ENCODE measurements at regions not wholly inside any gene's neighbourhood (a gene's known extent, or its start where the extent isn't known, plus 50 kb on each side); places are given as distances from the start of the nearest gene placed in this dataset.
"Not testable (repeated sequence)": the region's sequence is repeated elsewhere in the genome, so short reads cannot be mapped to it uniquely, and the experiment has no call there.

DNA sequence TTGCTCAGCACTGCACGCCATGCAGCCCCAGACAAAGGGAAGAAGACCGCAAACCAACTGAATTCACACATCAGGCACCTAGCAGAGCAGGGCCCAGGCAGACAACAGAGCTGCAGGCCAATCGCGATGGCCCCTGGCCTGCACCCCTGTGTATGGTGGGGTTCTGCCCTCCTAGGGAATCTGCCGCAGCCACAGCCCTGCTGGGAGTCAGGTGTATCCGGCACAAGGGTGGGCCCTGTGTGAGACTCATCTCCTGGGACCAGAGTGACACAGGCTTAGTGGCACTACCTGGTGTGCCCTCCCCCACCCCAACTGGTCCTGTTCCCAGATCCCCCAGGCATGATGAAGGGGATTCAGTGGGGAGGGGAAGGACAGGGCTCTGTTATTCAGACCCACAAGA lies 122.8 kb downstream of the ATPSCKMT start:
- no peak for DNase-seq

- no peak for DNase-seq
These were observed 124.6 kb downstream of the ATPSCKMT start for GRCh38 chr5:10125116-10125515.

GRCh38 chr5:10124287-10124686 lies 125.4 kb downstream of the ATPSCKMT start:
- no peak for DNase-seq

- DNase-seq, result no peak
These were observed 126.3 kb downstream of the ATPSCKMT start for GRCh38 chr5:10123254-10123989.

GRCh38 chr5:10122076-10122726 lies 127.5 kb downstream of the ATPSCKMT start:
- no peak for DNase-seq

GRCh38 chr5:10120934-10121333 lies 128.8 kb downstream of the ATPSCKMT start:
- DNase-seq, result no peak

- no peak for DNase-seq
These were observed 131.5 kb downstream of the ATPSCKMT start for GRCh38 chr5:10118150-10118549.

- no peak for DNase-seq
These were observed 133.1 kb downstream of the ATPSCKMT start for GRCh38 chr5:10116594-10116993.

DNA sequence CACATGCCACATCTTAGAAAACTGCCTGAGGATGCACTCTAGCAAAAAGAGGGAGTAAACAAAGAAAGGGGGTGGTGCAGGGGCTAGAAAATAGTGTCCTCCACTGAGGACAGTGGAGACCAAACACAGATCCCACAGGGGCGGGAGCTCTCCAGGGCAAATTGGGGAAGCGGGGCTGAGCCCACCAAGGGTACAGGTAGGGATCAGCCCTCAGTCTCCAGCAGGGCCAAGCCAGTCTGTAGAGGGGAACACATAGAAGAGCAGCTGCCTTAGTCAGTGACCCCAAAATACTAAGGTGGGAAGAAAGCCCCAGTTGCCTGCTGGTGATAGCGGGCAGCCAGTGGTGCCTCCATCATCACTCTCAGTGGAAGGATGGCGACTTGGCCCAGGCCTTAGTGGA lies 134.0 kb downstream of the ATPSCKMT start:
- DNase-seq, result no peak

GRCh38 chr5:10111571-10111970 lies 138.1 kb downstream of the ATPSCKMT start:
- DNase-seq, result peak in 1 of 2 experiments; percentile 65

GRCh38 chr5:10110228-10110627 lies 139.5 kb downstream of the ATPSCKMT start:
- no peak for DNase-seq

GRCh38 chr5:10109299-10109698 lies 140.4 kb downstream of the ATPSCKMT start:
- no peak for DNase-seq

- DNase-seq, result no peak
These were observed 142.9 kb downstream of the ATPSCKMT start for GRCh38 chr5:10106806-10107205.

DNA sequence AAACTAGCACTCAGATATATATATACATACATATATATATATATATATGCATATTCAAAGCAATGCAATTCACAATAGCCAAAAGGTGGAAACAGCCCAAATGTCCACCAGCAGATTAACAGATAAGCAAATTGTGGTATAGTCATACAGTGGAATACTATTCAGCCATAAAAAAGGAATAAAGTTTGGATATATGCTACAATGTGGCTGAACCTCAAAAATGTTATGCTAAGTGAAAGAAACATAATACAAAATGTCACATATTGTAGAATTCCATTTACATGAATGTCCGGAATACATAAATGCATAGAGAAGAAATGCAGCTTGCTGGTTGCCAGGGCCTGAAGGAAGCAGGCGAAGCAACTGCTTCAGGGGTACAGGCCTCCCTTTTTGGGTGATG lies 143.4 kb downstream of the ATPSCKMT start:
- no peak for DNase-seq

DNA sequence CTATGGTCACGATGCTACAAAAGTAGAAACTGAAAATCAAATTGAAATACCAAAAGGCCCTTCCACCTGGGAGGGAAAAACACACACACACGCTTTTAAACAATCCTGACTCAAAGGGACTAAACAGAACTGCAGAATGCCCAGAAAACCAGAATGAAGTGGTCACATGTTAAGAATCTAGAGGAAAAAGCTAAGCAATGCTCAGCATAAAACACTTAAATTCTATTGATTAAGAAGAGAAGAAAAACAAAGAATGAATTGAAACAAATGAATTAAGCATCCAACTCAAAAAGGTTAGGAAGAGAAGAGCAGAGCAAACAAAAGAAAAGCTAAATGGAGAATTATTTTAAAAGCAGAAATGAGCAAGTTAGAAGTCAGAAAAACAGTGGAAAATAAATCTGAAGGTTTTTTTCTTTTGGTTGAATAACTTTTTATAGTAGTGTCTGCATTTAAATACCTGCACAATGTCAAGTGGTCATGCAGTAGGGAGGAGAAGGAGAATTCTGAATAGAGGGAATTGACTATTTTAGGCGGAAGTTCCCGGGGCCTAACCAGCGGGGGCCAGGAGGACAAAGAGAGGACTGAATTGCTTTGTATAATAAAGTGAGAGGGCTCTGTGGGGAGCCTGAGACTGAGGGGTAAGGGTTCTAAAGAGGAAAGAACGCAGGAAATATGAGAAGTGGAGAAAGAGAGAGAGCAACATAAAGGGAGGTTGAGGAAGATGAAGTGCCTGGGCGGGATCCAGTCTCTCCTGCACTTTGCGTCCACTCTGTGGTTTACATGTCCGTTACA lies 146.8 kb downstream of the ATPSCKMT start:
- no peak for DNase-seq

DNA sequence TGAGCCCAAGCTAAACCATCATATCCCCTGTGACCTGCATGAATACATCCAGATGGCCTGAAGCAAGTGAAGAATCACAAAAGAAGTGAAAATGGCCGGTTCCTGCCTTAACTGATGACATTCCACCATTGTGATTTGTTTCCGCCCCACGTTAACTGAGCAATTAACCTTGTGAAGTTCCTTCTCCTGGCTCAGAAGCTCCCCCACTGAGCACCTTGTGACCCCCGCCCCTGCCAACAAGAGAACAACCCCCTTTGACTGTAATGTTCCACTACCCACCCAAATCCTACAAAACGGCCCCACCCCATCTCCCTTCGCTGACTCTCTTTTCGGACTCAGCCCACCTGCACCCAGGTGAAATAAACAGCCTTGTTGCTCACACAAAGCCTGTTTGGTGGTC lies 147.5 kb downstream of the ATPSCKMT start:
- DNase-seq, result not testable (repeated sequence)

- DNase-seq, result no peak
These were observed 150.1 kb downstream of the ATPSCKMT start for GRCh38 chr5:10099548-10099947.

GRCh38 chr5:10091701-10092100 lies 158.0 kb downstream of the ATPSCKMT start:
- no peak for DNase-seq

DNA sequence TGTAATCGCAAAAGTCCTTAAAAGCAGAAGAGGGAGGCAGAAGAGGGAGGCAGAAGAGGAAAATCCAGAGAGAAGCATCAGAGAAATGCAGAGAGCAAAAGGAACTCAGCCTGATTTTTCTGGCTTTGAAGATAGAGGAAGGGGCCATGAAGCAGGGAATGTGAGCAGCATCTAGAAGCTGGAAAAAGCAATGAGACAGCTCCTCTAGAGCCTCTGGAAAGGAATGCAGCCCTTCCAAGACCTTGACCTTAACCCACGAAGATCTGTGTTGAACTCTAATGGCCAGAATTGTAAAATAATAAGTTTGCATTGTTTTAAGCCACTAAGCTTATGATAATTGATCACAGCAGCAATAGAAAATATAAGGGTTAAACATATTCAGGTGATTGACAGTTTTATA lies 159.6 kb downstream of the ATPSCKMT start:
- DNase-seq, result no peak

GRCh38 chr5:10085185-10085584 lies 164.5 kb downstream of the ATPSCKMT start:
- no peak for DNase-seq

DNA sequence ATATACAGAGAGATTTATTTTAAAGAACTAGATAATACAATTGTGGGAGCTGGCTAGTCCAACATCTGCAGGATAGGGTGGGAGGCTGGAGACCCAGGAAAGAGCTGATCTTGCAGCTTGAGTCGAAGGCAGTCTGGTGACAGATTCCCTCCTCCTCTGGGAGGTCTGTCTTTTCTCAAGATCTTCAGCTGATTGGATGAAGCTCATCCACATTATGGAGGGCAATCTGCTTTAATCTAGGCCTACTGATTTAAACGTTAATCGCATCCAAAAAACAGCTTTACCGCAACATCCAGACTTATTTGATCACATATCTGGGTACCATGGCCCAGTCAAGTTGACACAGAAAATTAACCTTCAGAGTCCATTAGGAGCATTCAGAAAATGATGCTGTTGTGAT lies 168.1 kb downstream of the ATPSCKMT start:
- DNase-seq, result no peak

DNA sequence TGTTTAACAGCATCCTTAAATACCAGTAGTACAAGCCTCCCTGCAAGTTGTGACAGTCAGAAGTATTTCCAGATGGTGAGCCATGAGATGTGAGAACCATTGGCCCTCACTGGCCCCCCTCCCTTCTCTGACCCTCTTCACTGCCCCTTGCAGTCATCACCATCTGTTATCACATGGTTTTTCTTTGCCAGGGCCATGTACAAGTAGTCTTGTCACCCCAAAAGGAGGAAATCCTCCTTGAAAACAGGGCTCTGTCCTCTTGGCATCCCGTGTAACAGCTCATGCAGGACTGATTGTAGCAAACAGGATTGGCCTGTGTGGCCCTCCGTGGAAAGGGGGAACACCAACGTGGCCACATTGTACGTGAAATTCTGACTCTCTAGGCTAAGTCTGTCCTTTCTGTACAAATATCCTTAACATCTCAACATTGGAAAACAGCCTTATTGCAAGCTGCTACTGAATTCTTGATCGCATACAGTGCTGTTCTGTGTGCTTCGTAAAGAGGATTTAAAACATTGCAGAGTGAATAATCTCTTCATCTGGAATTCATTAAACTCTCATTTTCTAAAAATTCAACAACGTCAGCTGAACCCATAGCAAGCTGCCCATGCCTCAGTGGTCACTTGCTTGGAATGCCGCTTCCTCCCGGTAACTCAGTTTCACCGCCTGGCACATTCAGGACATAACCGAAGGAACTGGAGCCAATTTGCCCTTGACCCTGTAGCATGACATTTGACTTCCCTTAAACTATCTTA lies 171.7 kb downstream of the ATPSCKMT start:
- no peak for DNase-seq

GRCh38 chr5:10073441-10074104 lies 176.1 kb downstream of the ATPSCKMT start:
- DNase-seq, result no peak
